Esophagus squamous epithelium (tissue), 4 donors: ENCODE measurements at regions not wholly inside any gene's neighbourhood (a gene's known extent, or its start where the extent isn't known, plus 50 kb on each side); places are given as distances from the start of the nearest gene placed in this dataset.

Source experiments
- POLR2A ChIP-seq, 4 donors: fragments of 450-650 bp; IDR thresholded peaks; one replicate each; pipeline ENCODE4 v1.6.1; 2017; ENCODE audit warnings: antibody characterized with exemption in 4 of 4, mild to moderate bottlenecking in 4 of 4, moderate library complexity in 3 of 4
- TF ChIP-seq, protein P1 (sequence below), 6 experiments: fragments of 450-650 bp in 4 of 6; fragments of 200-600 bp in 2 of 6; sonication (generic) in 2 of 6; IDR thresholded peaks; one replicate each; pipeline ENCODE4 v1.5.1; 2016 to 2019; ENCODE audit warnings: antibody characterized with exemption in 6 of 6, mild to moderate bottlenecking in 4 of 6, moderate library complexity in 4 of 6

DNA sequence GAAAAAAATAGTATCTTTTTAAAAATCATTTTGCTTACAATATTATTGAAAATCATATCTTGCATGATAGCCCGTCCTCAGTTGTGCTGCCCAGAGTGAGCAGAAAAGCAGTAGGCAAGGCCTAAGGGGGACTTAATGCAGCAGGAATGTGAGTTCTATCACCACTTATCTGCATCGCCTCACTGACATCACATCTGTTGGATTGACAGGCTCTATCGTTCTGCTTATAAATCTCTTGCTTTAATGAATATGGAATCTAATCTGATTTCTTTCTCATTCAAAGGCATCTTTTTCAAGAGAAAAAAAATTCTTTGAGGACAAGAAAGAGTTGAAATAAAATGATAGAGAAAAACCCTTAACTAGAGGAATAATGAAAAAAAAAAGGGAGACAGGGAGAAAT is 249.9 kb downstream of the PAPSS1 start:
- no peak for TF ChIP-seq POLR2A (IDR thresholded peaks at IDR 0.05)
- TF ChIP-seq, protein P1, sequence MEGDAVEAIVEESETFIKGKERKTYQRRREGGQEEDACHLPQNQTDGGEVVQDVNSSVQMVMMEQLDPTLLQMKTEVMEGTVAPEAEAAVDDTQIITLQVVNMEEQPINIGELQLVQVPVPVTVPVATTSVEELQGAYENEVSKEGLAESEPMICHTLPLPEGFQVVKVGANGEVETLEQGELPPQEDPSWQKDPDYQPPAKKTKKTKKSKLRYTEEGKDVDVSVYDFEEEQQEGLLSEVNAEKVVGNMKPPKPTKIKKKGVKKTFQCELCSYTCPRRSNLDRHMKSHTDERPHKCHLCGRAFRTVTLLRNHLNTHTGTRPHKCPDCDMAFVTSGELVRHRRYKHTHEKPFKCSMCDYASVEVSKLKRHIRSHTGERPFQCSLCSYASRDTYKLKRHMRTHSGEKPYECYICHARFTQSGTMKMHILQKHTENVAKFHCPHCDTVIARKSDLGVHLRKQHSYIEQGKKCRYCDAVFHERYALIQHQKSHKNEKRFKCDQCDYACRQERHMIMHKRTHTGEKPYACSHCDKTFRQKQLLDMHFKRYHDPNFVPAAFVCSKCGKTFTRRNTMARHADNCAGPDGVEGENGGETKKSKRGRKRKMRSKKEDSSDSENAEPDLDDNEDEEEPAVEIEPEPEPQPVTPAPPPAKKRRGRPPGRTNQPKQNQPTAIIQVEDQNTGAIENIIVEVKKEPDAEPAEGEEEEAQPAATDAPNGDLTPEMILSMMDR (IDR thresholded peaks at IDR 0.05), result no peak
